GM12878 (cell line): ENCODE measurements at regions not wholly inside any gene's neighbourhood (a gene's known extent, or its start where the extent isn't known, plus 50 kb on each side); places are given as distances from the start of the nearest gene placed in this dataset.

Experiments
- ATAC-seq: fragments of 200-7000 bp; cut with Tn5 transposase; 3 replicates; pipeline ENCODE4 v1.9.1; 2020; ENCODE audit warnings: mild to moderate bottlenecking, moderate library complexity
- BruUV-seq: library from RNA; stranded (reverse); fragments of 400-500 nt; replicated peaks from 2 replicates; lab custom pipeline; 2021; lab: Mats Ljungman, UMichigan
- CTCF ChIA-PET: fragments of 300-600 bp; sonication (Branson Sonifier 250); formaldehyde crosslinking; extraction: SDS; loops from one replicate; lab custom pipeline; 2021; ENCODE audit warnings: inconsistent platforms; lab: Yijun Ruan, JAX
- POLR2A ChIA-PET: fragments of 350-600 bp; formaldehyde crosslinking; extraction: SDS; loops from one replicate; lab custom pipeline; 2021; ENCODE audit warnings: inconsistent platforms; lab: Charles Lee
- RAD21 ChIA-PET: fragments of 300-600 bp; sonication (Branson Sonifier 250); formaldehyde crosslinking; loops from one replicate; lab custom pipeline; 2023; ENCODE audit warnings: antibody characterized with exemption; ENCODE audit not compliant: unreplicated experiment; lab: Charles Lee
- SMC1A ChIA-PET: fragments of 300-600 bp; sonication (Branson Sonifier 250); formaldehyde crosslinking; loops from one replicate; lab custom pipeline; 2023; ENCODE audit not compliant: unreplicated experiment, uncharacterized antibody; lab: Charles Lee
- DNase-seq: peaks from one replicate; pipeline ENCODE4 v3.0.0-alpha.2; 2011; ENCODE audit warnings: low read depth, low spot score
- FAIRE-seq: peaks from 3 replicates; lab custom pipeline; 2011; peaks lifted over from hg19 to GRCh38; lab: Jason Lieb, UNC
- H2AFZ ChIP-seq: 2 replicates; pipeline ENCODE4 v1.6.0; 2011; ENCODE audit warnings: low read depth, low read length, control low read depth; ENCODE audit not compliant: control insufficient read depth
- H3K27ac ChIP-seq: 2 replicates; pipeline ENCODE4 v1.5.1; 2011; ENCODE audit warnings: control low read depth; ENCODE audit not compliant: control insufficient read depth, insufficient read depth
- H3K27me3 ChIP-seq, 2 experiments: replicated peaks in 1 of 2; 2 replicates each; pipeline versions ENCODE4 v1.6.0 to v1.6.1; 2011; ENCODE audit warnings: low read length in 1 of 2; ENCODE audit not compliant: control insufficient read depth in 2 of 2, insufficient read depth in 2 of 2
- H3K36me3 ChIP-seq, 2 experiments: 2 replicates each; pipeline ENCODE4 v1.5.1; 2011; ENCODE audit warnings: low read length in 1 of 2; ENCODE audit not compliant: control insufficient read depth in 2 of 2, insufficient read depth in 2 of 2
- H3K4me1 ChIP-seq: 2 replicates; pipeline ENCODE4 v1.6.1; 2011; ENCODE audit warnings: mild to moderate bottlenecking, low read length, moderate library complexity, mixed read lengths; ENCODE audit not compliant: control insufficient read depth, insufficient read depth
- H3K4me2 ChIP-seq: 2 replicates; pipeline ENCODE4 v1.6.0; 2011; ENCODE audit warnings: control low read depth; ENCODE audit not compliant: control insufficient read depth, insufficient read depth
- H3K4me3 ChIP-seq: fragments of 200-600 bp; sonication (generic); 2 replicates; pipeline ENCODE4 v1.5.1; 2016
- H3K79me2 ChIP-seq: 2 replicates; pipeline ENCODE4 v1.6.0; 2011; ENCODE audit warnings: low read length; ENCODE audit not compliant: control insufficient read depth, insufficient read depth
- H3K9ac ChIP-seq: 2 replicates; pipeline ENCODE4 v1.8.0; 2011; ENCODE audit warnings: low read length, control low read depth, mixed read lengths; ENCODE audit not compliant: control insufficient read depth, insufficient read depth
- H3K9me3 ChIP-seq: replicated peaks from 3 replicates; pipeline ENCODE4 v1.5.1; 2011; ENCODE audit warnings: mild to moderate bottlenecking, low read length; ENCODE audit not compliant: control insufficient read depth, insufficient read depth
- H4K20me1 ChIP-seq: 2 replicates; pipeline ENCODE4 v1.6.0; 2011; ENCODE audit not compliant: control insufficient read depth, insufficient read depth
- ATF2 ChIP-seq: IDR thresholded peaks from 2 replicates; pipeline ENCODE4 v1.6.1; 2012; ENCODE audit warnings: low read length, inconsistent platforms
- ESRRA ChIP-seq: IDR thresholded peaks from 2 replicates; pipeline ENCODE4 v1.6.1; 2012; ENCODE audit warnings: mild to moderate bottlenecking, low read length, improper control_type of control experiment
- GATAD2B ChIP-seq: fragments of 450-650 bp; conservative IDR thresholded peaks from 2 replicates; pipeline ENCODE4 v1.6.1; 2017; ENCODE audit warnings: low read depth, mild to moderate bottlenecking, moderate library complexity
- IRF5 ChIP-seq: fragments of 450-650 bp; IDR thresholded peaks from 2 replicates; pipeline ENCODE4 v1.6.1; 2017; ENCODE audit warnings: borderline replicate concordance
- MTA3 ChIP-seq: IDR thresholded peaks from 2 replicates; pipeline ENCODE4 v1.6.1; 2012; ENCODE audit warnings: low read length, inconsistent platforms, borderline replicate concordance
- NR2C1 ChIP-seq: fragments of 450-650 bp; IDR thresholded peaks from 2 replicates; pipeline ENCODE4 v1.6.1; 2017; ENCODE audit warnings: antibody characterized with exemption, mild to moderate bottlenecking, moderate library complexity
- PML ChIP-seq: IDR thresholded peaks from 2 replicates; pipeline ENCODE4 v1.6.1; 2012; ENCODE audit warnings: low read length, inconsistent platforms
- SPI1 ChIP-seq: IDR thresholded peaks from 2 replicates; pipeline ENCODE4 v1.6.1; 2011; ENCODE audit warnings: low read depth, mild to moderate bottlenecking, low read length, moderate library complexity, borderline replicate concordance; ENCODE audit not compliant: insufficient read depth
- ZNF384 ChIP-seq: IDR thresholded peaks from 2 replicates; pipeline ENCODE4 v1.6.1; 2012; ENCODE audit warnings: low read depth, mild to moderate bottlenecking, low read length, improper control_type of control experiment, borderline replicate concordance
- WGBS: methylation state at CpG from one replicate; pipeline ENCODE4 v1.1.6; 2016; ENCODE audit warnings: low lambda C conversion rate; ENCODE audit not compliant: insufficient replicate concordance, insufficient coverage; ENCODE audit errors: missing lambda C conversion rate; 5-methylcytosine and 5-hydroxymethylcytosine counted together
- in situ Hi-C: fragments of 300-500 bp; cut with MboI; formaldehyde crosslinking; loops from 9 replicates; pipeline ENCODE4 v1.14.3; 2018; ENCODE audit warnings: mixed read lengths
- intact Hi-C: fragments of 100-400 bp; cut with micrococcal nuclease; formaldehyde crosslinking; loops from one replicate; pipeline ENCODE4 v1.14.2; 2022; ENCODE audit not compliant: unreplicated experiment

DNA sequence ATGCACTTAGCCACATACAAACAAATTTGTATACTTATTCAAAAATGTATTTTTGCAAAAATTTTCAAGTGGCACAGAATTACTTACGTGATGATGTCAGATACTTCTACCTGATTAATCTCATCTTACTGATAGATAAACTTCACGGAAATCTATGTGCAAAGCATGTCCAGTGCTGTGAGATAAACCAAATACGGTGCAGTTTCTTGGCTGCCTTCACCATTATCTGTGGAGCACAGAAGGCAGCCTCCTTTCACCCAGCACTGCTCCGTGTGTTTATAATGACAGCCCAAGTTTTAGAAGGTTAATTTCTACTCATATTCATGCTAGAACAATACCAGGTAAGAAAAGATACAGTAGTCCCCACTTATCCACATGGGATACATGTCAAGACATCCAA is 59.0 kb upstream of the PDE10A start (continued):
- no peak for TF ChIP-seq NR2C1
- no peak for TF ChIP-seq GATAD2B
- TF ChIP-seq, all 136 proteins: peak for 0

GRCh38 chr6:165721356-165721755 is 58.3 kb upstream of the PDE10A start:
- intact Hi-C loops (loop anchor here (5.0 kb wide), 1 partner anchor 279 kb away; no protein-coding TSS in a partner anchor), in situ Hi-C loops (no loop called here)
- H3K27me3 ChIP-seq: no peaks in the 10 kb centered on the region
- H3K4me1 ChIP-seq: no peaks in the 10 kb centered on the region
- no peak for ATAC-seq
- ChIA-PET POLR2A (no interaction called here), RAD21 (no interaction called here), SMC1A (interaction anchor here (0.6 kb wide), 1 partner anchor 396 kb away, joined by 3 read pairs; no protein-coding TSS in a partner anchor), CTCF (no interaction called here)
- H3K4me2 ChIP-seq: no peak overlapping the region
- no peak overlapping the region for H3K4me3 ChIP-seq
- no peaks in the 10 kb centered on the region for H3K79me2 ChIP-seq
- BruUV-seq: no TSS peak
- no peak overlapping the region for H3K9ac ChIP-seq
- no peak overlapping the region for H3K27ac ChIP-seq
- WGBS: 22% methylated on average over 3 of the region's 3 CpGs
- no peaks in the 10 kb centered on the region for H3K36me3 ChIP-seq
- H3K9me3 ChIP-seq: no peaks in the 10 kb centered on the region
- H4K20me1 ChIP-seq: no peaks in the 10 kb centered on the region
- no peak for FAIRE-seq
- no peak overlapping the region for H2AFZ ChIP-seq
- DNase-seq: no peak
- TF ChIP-seq SPI1 (no peak), GATAD2B (no peak), ATF2 (no peak), MTA3 (no peak), PML (no peak), ZNF384 (no peak), ESRRA (no peak), IRF5 (no peak)
